Stomach (tissue), 8 donors: ENCODE measurements at regions not wholly inside any gene's neighbourhood (a gene's known extent, or its start where the extent isn't known, plus 50 kb on each side); places are given as distances from the start of the nearest gene placed in this dataset.

Experiments used
- DNase-seq, 2 donors: peaks; one replicate each; pipeline versions ENCODE4 v3.0.0 to v3.0.0-alpha.2; 2013 to 2019
- H3K27ac ChIP-seq, 5 donors: fragments of 200-600 bp in 4 of 5; sonication (generic) in 4 of 5; one replicate each; pipeline ENCODE4 v1.5.1; 2013 to 2019; ENCODE audit warnings: mild to moderate bottlenecking in 1 of 5, moderate library complexity in 1 of 5
- H3K27me3 ChIP-seq, 3 donors: fragments of 200-600 bp; sonication (generic); one replicate each; pipeline ENCODE4 v1.5.1; 2017 to 2019; ENCODE audit warnings: mixed run types in 1 of 3
- H3K36me3 ChIP-seq, 4 donors: fragments of 200-600 bp; sonication (generic); 1 replicate in 3 of 4; 2 replicates in 1 of 4; pipeline ENCODE4 v1.5.1; 2016 to 2019
- H3K4me1 ChIP-seq, 4 donors: fragments of 200-600 bp; sonication (generic); one replicate each; pipeline ENCODE4 v1.5.1; 2016 to 2019
- H3K4me3 ChIP-seq, 4 donors: fragments of 200-600 bp; sonication (generic) in 3 of 4; one replicate each; pipeline ENCODE4 v1.5.1; 2016 to 2019; ENCODE audit warnings: mild to moderate bottlenecking in 1 of 4
- H3K9me3 ChIP-seq, 4 donors: fragments of 200-600 bp; sonication (generic); one replicate each; pipeline ENCODE4 v1.5.1; 2016 to 2019
- EP300 ChIP-seq: sonication (generic); formaldehyde crosslinking; IDR thresholded peaks from one replicate; pipeline ENCODE4 v1.6.1; 2017; ENCODE audit warnings: antibody characterized with exemption
- POLR2A ChIP-seq, 4 donors: fragments of 450-650 bp; IDR thresholded peaks; one replicate each; pipeline ENCODE4 v1.6.1; 2016; ENCODE audit warnings: antibody characterized with exemption in 4 of 4, control low read depth in 2 of 4, mild to moderate bottlenecking in 1 of 4, moderate library complexity in 1 of 4
- POLR2AphosphoS5 ChIP-seq, 3 donors: sonication (generic); formaldehyde crosslinking; IDR thresholded peaks; one replicate each; pipeline ENCODE4 v1.6.1; 2016; ENCODE audit warnings: antibody characterized with exemption in 3 of 3
- WGBS, 5 donors: extraction: QIAGEN DNeasy Blood & Tissue Kit in 3 of 5; methylation state at CpG; one replicate each; pipeline versions ENCODE4 v1.1.5 to v1.1.7; 2013 to 2018; 5-methylcytosine and 5-hydroxymethylcytosine counted together
- intact Hi-C: fragments of 100-400 bp; cut with DNase I; formaldehyde crosslinking; loops from one replicate; pipeline ENCODE4 v1.15.1; 2023; ENCODE audit warnings: low total_unique reads
- TF ChIP-seq, protein P1 (sequence below), 7 experiments: fragments of 450-650 bp in 4 of 7; fragments of 200-600 bp in 3 of 7; sonication (generic) in 3 of 7; IDR thresholded peaks; one replicate each; pipeline ENCODE4 v1.5.1; 2016 to 2019; ENCODE audit warnings: antibody characterized with exemption in 7 of 7, control low read depth in 2 of 7, mild to moderate bottlenecking in 1 of 7
- donor health status: healthy with polysubstance abuse.
- donor health status: Bipolar disorder and iron deficiency.
- donor health status: healthy.

DNA sequence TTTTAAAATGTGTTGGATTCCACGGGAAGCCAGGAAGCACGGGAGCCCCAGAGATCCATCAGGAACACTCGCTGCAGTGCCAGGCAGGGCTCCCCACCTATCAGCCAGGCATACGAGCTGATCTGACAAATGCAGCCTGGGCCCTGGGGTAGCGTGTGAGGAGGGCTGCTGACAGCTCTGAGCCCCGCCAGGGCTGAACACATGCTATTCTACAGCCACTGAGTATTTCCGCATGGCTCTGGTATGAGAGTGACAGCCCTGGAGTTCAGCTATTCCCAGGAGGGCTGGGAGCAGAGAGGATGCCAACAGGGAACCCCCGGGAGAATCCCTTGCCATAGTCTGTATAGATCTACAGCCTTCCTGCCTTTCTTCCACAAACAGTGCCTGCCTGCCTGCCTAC, 237.3 kb upstream of the ZMIZ1 start:
- TF ChIP-seq, protein P1, sequence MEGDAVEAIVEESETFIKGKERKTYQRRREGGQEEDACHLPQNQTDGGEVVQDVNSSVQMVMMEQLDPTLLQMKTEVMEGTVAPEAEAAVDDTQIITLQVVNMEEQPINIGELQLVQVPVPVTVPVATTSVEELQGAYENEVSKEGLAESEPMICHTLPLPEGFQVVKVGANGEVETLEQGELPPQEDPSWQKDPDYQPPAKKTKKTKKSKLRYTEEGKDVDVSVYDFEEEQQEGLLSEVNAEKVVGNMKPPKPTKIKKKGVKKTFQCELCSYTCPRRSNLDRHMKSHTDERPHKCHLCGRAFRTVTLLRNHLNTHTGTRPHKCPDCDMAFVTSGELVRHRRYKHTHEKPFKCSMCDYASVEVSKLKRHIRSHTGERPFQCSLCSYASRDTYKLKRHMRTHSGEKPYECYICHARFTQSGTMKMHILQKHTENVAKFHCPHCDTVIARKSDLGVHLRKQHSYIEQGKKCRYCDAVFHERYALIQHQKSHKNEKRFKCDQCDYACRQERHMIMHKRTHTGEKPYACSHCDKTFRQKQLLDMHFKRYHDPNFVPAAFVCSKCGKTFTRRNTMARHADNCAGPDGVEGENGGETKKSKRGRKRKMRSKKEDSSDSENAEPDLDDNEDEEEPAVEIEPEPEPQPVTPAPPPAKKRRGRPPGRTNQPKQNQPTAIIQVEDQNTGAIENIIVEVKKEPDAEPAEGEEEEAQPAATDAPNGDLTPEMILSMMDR (IDR thresholded peaks at IDR 0.05), result no peak
- H3K27ac ChIP-seq, result no peak overlapping the region
- WGBS, 5 donors, result 53 to 100% (median 84%) methylated on average over 1 to 8 of the region's 8 CpGs
- H3K9me3 ChIP-seq, result peaks cover 0 to 20% (median 6%) of the 10 kb centered on the region in 4 donors
- peaks cover 0 to 8% (median 0%) of the 10 kb centered on the region in 4 donors for H3K4me1 ChIP-seq
- intact Hi-C loops, result no loop called here
- H3K27me3 ChIP-seq, result peaks cover 0 to 13% (median 0%) of the 10 kb centered on the region in 3 donors
- H3K4me3 ChIP-seq, result no peak overlapping the region
- DNase-seq, result peak in 1 of 2 donors; percentile 28
- H3K36me3 ChIP-seq, result no peaks in the 10 kb centered on the region

DNA sequence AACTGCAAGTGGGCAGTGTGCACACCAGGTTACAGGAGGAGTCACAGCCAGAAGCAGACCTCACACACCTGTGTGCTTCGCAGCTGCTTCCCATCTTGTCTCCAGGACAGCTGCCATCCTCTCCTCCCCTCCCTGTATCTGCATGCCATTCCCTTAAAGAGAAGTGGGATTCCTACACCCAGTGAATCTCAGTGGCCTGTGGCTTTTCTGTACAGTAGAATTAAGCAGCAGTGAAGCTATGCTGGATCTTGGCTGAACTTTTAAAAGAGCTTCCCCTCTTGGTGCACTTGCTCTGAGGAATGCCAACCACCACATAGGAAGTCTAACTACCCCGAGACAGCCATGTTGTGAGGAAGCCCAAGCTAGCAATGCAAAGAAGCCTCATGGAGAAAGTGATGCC, 236.5 kb upstream of the ZMIZ1 start:
- Histone ChIP-seq H3K27me3 (peaks cover 0 to 13% (median 0%) of the 10 kb centered on the region in 3 donors), H3K36me3 (no peaks in the 10 kb centered on the region), H3K4me1 (peaks cover 0 to 8% (median 0%) of the 10 kb centered on the region in 4 donors), H3K4me3 (no peak overlapping the region), H3K9me3 (peaks cover 0 to 20% (median 6%) of the 10 kb centered on the region in 4 donors), H3K27ac (no peak overlapping the region)
- intact Hi-C loops, result no loop called here
- 50 to 97% (median 92%) methylated on average over 1 to 2 of the region's 2 CpGs for WGBS, 5 donors
- no peak for DNase-seq
- TF ChIP-seq POLR2A (IDR thresholded peaks at IDR 0.05), result no peak
- TF ChIP-seq EP300, result no peak
- no peak for TF ChIP-seq POLR2AphosphoS5 (IDR thresholded peaks at IDR 0.05)
- TF ChIP-seq, protein P1 (IDR thresholded peaks at IDR 0.05), result no peak

- Histone ChIP-seq H3K27ac (no peak overlapping the region), H3K36me3 (no peaks in the 10 kb centered on the region), H3K27me3 (no peaks in the 10 kb centered on the region), H3K4me1 (peaks cover 0 to 5% (median 0%) of the 10 kb centered on the region in 4 donors), H3K9me3 (peaks cover 0 to 11% (median 3%) of the 10 kb centered on the region in 4 donors), H3K4me3 (no peak overlapping the region)
- 56 to 81% (median 65%) methylated on average over 5 of the region's 5 CpGs for WGBS, 5 donors
- DNase-seq, result no peak
- TF ChIP-seq POLR2AphosphoS5 (IDR thresholded peaks at IDR 0.05) (no peak), POLR2A (IDR thresholded peaks at IDR 0.05) (no peak), EP300 (no peak)
- TF ChIP-seq, protein P1 (IDR thresholded peaks at IDR 0.05), result no peak
- intact Hi-C loops, result no loop called here
These were observed 230.6 kb upstream of the ZMIZ1 start for GRCh38 chr10:78838141-78838657.

DNA sequence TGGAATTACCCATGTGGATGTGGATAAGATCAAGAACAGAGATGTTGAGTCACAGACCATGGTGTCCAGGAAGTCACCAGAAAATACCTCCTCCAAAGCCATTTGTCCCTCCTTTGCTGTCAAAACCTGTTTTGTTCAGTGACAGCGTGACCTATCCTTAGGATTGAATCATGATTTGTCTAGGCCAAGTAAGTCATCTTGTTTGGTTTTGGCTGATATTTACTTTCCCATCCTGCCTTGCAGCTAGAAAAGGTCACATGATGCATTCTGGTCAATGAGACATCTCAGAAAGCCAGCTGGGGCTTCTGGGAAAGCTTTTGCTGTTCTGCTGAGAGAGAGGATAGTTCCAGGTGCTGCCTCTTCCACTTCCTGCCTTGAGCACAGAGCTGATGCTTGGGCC, 225.3 kb upstream of the ZMIZ1 start:
- Histone ChIP-seq H3K36me3 (no peaks in the 10 kb centered on the region), H3K4me3 (no peak overlapping the region), H3K27ac (no peak overlapping the region), H3K27me3 (no peaks in the 10 kb centered on the region), H3K9me3 (peaks cover 0 to 6% (median 0%) of the 10 kb centered on the region in 4 donors), H3K4me1 (no peaks in the 10 kb centered on the region)
- WGBS, 5 donors, result 85 to 100% (median 97%) methylated on average over 1 of the region's 1 CpG
- DNase-seq, result no peak
- intact Hi-C loops, result no loop called here
- TF ChIP-seq EP300 (no peak), POLR2AphosphoS5 (IDR thresholded peaks at IDR 0.05) (no peak), POLR2A (IDR thresholded peaks at IDR 0.05) (no peak)
- TF ChIP-seq, protein P1 (IDR thresholded peaks at IDR 0.05), result no peak
